ENCODE measurements at regions not wholly inside any gene's neighbourhood (a gene's known extent, or its start where the extent isn't known, plus 50 kb on each side); places are given as distances from the start of the nearest gene placed in this dataset.

- no peak for TF ChIP-seq EZH2 (IDR thresholded peaks at IDR 0.05; ENCODE audit: insufficient read depth, poor library complexity, severe bottlenecking)
- TF ChIP-seq EZH2phosphoT487 (IDR thresholded peaks at IDR 0.05; ENCODE audit: insufficient read depth, low read depth), result no peak
These were observed 768.0 kb upstream of the TMPRSS15 start for GRCh38 chr21:19171585-19171984.
